ENCODE measurements at regions not wholly inside any gene's neighbourhood (a gene's known extent, or its start where the extent isn't known, plus 50 kb on each side); places are given as distances from the start of the nearest gene placed in this dataset.
A peak's percentile ranks its signal among the peaks of the same experiment; 100 is the strongest.

DNA sequence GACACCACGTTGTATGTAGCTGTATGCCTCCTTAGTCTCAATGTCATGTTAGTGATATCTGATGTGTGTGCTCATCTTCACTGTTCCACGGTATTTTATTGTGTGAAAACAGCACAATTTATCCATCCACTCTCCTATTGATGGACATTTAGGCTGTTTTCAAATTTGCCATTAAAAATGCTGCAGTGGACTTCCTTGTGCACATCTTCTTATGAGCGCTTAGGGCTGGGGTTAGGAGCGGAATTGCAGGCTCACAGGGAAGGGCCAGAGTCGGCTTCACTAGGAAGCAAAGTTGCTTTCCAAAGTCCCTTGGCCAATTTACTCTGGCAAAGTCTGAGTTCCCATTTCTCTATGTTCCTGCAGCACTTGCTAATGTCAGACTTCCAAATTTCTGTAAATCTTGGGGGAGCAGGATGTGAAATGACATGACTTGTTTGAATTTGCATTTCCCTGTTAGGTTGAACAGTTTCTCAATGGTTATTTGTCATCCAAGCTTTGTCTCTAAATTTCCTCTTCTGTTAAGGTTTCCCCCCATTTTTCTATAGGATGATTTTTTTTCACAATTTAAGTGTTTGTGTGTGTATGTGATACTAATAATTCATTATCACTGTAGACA is 75.4 kb downstream of the MYEOV start:
- Histone ChIP-seq H3K4me1 (no peaks in the 10 kb centered on the region), H3K27ac (replicated peaks in 1 of 4) (no peak overlapping the region), H3K4me3 (no peak overlapping the region), H3K9me3 (peaks cover 0 to 10% (median 0%) of the 10 kb centered on the region in 4 donors), H3K27me3 (no peaks in the 10 kb centered on the region), H3K36me3 (no peaks in the 10 kb centered on the region)
- WGBS: 94% methylated on average over 5 of the region's 5 CpGs
- DNase-seq (ENCODE audit: extremely low spot score): no peak
- intact Hi-C loops (cut with DNase I): no loop called here
- TF ChIP-seq POLR2AphosphoS5 (IDR thresholded peaks at IDR 0.05): no peak

DNA sequence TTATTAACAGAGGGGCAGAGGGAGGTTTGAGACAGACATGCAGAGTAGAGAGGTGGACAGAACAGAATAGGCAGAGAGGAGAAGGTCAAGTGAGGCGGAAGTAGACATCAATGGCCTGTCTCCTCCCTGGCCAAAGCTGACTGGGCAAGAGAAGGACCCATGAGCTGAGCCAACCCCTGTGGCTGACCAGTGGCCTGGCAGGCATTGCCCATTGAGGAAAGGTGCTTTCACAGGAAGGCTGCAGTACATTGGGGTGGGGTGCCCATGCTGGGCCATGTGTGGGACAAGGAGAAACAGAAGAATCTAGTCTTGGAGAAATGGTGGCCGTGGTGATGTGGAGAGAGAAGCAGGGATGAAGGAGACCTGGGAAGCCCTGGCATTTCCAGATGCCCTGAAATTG is 76.0 kb downstream of the MYEOV start:
- 90% methylated on average over 2 of the region's 2 CpGs for WGBS
- no peaks in the 10 kb centered on the region for H3K4me1 ChIP-seq
- H3K27ac ChIP-seq (replicated peaks in 1 of 4): no peak overlapping the region
- peaks cover 0 to 10% (median 0%) of the 10 kb centered on the region in 4 donors for H3K9me3 ChIP-seq
- H3K36me3 ChIP-seq: no peaks in the 10 kb centered on the region
- no peak for TF ChIP-seq POLR2A (IDR thresholded peaks at IDR 0.05; ENCODE audit: low read depth)
- TF ChIP-seq EP300 (IDR thresholded peaks at IDR 0.05): no peak
- TF ChIP-seq, protein P1, sequence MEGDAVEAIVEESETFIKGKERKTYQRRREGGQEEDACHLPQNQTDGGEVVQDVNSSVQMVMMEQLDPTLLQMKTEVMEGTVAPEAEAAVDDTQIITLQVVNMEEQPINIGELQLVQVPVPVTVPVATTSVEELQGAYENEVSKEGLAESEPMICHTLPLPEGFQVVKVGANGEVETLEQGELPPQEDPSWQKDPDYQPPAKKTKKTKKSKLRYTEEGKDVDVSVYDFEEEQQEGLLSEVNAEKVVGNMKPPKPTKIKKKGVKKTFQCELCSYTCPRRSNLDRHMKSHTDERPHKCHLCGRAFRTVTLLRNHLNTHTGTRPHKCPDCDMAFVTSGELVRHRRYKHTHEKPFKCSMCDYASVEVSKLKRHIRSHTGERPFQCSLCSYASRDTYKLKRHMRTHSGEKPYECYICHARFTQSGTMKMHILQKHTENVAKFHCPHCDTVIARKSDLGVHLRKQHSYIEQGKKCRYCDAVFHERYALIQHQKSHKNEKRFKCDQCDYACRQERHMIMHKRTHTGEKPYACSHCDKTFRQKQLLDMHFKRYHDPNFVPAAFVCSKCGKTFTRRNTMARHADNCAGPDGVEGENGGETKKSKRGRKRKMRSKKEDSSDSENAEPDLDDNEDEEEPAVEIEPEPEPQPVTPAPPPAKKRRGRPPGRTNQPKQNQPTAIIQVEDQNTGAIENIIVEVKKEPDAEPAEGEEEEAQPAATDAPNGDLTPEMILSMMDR (IDR thresholded peaks at IDR 0.05): no peak
- TF ChIP-seq POLR2AphosphoS5 (IDR thresholded peaks at IDR 0.05): no peak
- H3K4me3 ChIP-seq: no peak overlapping the region
- H3K27me3 ChIP-seq: no peaks in the 10 kb centered on the region
- intact Hi-C loops (cut with DNase I): no loop called here
- peak; percentile 37 for DNase-seq (ENCODE audit: extremely low spot score)

DNA sequence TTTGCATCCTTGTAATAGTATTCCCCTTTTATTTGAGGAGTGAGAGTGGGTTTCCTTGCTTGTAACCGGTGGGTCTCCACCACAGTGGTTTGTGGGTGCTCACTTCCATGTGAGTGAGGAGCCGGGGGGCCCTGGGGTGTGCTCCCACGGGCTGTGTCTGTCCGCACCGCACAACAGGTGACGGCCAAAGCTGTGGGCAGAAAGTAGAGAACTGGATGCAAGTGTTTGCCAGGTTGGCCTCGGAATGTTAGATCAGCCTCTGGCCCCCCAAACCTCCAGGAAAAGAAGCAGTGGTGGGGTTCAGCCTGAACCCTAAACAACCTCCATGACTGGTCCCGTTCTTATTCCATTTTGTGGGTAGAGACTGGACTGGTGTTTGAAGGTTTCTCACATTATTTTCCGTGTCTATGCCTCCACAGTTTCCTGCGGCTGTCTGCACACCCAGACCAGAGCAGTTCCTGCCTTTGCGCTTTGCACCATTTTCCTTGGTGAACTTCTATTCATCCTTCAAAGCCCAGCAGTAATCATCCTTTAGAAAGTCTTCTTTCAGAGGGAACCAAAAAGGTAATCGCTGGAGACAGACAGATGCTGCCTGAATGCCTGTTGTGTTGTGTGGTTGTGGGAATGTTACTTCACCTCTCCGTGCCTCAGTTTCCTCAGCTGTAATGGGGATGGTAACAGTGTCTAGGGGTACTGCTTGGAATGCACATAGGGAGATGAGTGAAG is 77.2 kb downstream of the MYEOV start:
- Histone ChIP-seq H3K4me3 (no peak overlapping the region), H3K9me3 (peaks cover 0 to 10% (median 0%) of the 10 kb centered on the region in 4 donors), H3K36me3 (no peaks in the 10 kb centered on the region), H3K4me1 (no peaks in the 10 kb centered on the region), H3K27ac (replicated peaks in 1 of 4) (no peak overlapping the region), H3K27me3 (peaks cover 0 to under 1% (median 0%) of the 10 kb centered on the region in 4 donors)
- DNase-seq (ENCODE audit: extremely low spot score): peak; percentile 62
- TF ChIP-seq POLR2A (IDR thresholded peaks at IDR 0.05; ENCODE audit: low read depth): no peak
- TF ChIP-seq, protein P1 (IDR thresholded peaks at IDR 0.05): no peak
- no peak for TF ChIP-seq POLR2AphosphoS5 (IDR thresholded peaks at IDR 0.05)
- no peak for TF ChIP-seq EP300 (IDR thresholded peaks at IDR 0.05)
- WGBS: 96% methylated on average over 13 of the region's 13 CpGs
- intact Hi-C loops (cut with DNase I): no loop called here

DNA sequence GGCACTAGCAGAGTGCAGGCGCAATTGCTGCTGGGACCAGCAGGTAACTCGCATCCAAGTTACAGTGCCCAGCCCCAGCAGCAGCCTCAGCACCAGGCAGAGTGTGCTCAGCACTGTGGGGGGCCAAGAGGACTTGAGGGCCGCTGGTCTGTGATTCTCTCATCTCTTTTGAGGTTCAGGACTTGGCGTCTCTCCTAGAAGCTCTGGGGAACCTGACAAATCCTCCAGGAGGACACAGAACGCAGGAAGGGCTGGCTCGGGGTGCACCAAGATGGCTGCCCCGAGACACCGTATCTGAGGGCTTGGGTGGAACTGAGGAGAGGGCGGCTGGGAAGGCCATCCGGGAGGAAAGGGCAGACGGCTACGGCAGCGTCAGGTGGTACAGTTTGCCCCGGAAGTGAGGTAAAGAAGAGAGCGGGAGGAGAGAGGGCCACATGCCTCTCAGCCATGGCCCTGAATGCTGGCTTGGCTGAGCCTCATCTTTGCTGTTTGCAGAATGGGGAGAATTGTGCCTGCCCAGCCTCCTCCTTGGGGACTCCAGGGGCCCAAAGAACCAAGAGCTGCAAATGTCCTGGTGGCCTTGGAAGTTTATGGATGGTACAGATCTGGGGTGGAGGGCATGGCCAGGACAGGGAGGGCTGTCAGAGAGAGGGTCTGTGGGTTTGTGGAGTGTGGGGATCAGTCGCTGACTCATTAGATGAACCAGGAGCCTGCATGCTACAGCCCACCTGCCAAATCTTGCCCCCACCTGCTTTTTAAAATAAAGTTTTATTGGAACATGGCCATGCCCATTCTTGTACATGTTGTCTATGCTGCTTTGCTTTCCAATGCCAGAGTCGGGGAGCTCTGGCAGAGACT is 78.0 kb downstream of the MYEOV start:
- peak; percentile 42 for DNase-seq (ENCODE audit: extremely low spot score)
- no peaks in the 10 kb centered on the region for H3K4me1 ChIP-seq
- no peaks in the 10 kb centered on the region for H3K36me3 ChIP-seq
- peaks cover 0 to 9% (median 0%) of the 10 kb centered on the region in 4 donors for H3K27me3 ChIP-seq
- no peak overlapping the region for H3K27ac ChIP-seq (replicated peaks in 1 of 4)
- intact Hi-C loops (cut with DNase I): no loop called here
- peaks cover 0 to 10% (median 0%) of the 10 kb centered on the region in 4 donors for H3K9me3 ChIP-seq
- TF ChIP-seq POLR2A (IDR thresholded peaks at IDR 0.05; ENCODE audit: low read depth) (no peak), EP300 (IDR thresholded peaks at IDR 0.05) (no peak), POLR2AphosphoS5 (IDR thresholded peaks at IDR 0.05) (no peak)
- TF ChIP-seq, protein P1 (IDR thresholded peaks at IDR 0.05): no peak
- 97% methylated on average over 9 of the region's 17 CpGs for WGBS
- H3K4me3 ChIP-seq: no peak overlapping the region

Measured in esophagus muscularis mucosa (tissue), 4 donors.